Neural crest cell (in vitro differentiated cells): ENCODE measurements at regions not wholly inside any gene's neighbourhood (a gene's known extent, or its start where the extent isn't known, plus 50 kb on each side); places are given as distances from the start of the nearest gene placed in this dataset.

ENCODE experiments used
- DNase-seq: peaks from one replicate; pipeline ENCODE4 v3.0.0; 2021; ENCODE audit warnings: low read depth, mixed read lengths, low spot score
- H3K27ac Mint-ChIP-seq: one replicate; pipeline ENCODE4 v1.8.0; 2021; ENCODE audit warnings: mild to moderate bottlenecking, mixed read lengths; ENCODE audit not compliant: unreplicated experiment
- H3K27me3 Mint-ChIP-seq: 2 replicates; pipeline ENCODE4 v1.8.0; 2021; ENCODE audit warnings: low read depth, mild to moderate bottlenecking, mixed read lengths
- H3K36me3 Mint-ChIP-seq: 2 replicates; pipeline ENCODE4 v1.8.0; 2021; ENCODE audit warnings: low read depth, mild to moderate bottlenecking, mixed read lengths
- H3K4me1 Mint-ChIP-seq: 2 replicates; pipeline ENCODE4 v1.8.0; 2021; ENCODE audit warnings: mixed read lengths
- H3K4me3 Mint-ChIP-seq: one replicate; pipeline ENCODE4 v1.8.0; 2021; ENCODE audit warnings: mild to moderate bottlenecking, mixed read lengths
- H3K9me3 Mint-ChIP-seq: 2 replicates; pipeline ENCODE4 v1.8.0; 2021; ENCODE audit warnings: mixed read lengths
- TF ChIP-seq, protein P1 (sequence below): fragments of 200-600 bp; sonication (generic); conservative IDR thresholded peaks from 2 replicates; pipeline ENCODE4 v1.5.0; 2021; ENCODE audit warnings: antibody characterized with exemption, mild to moderate bottlenecking

DNA sequence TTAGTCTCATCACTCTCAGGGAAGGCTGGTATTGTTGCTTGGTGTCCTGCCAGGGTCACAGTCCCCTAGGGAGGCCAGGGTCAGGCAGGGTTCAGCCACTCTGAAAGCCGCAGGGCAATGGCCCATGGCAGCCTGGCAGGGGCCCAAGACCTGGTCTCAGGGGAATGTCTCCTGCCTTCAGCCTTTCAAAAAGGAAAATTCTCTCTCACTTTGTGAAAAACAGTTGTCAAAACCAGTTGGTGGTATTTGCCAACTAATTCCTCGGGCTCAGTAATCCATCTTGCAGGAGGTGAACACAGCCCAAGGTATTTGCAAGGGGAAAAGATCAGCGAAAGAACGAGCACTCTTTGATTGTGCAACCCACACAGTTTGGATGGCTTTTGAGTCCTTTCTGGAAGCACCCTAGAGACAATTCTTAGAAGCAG lies 101.5 kb downstream of the JCAD start:
- peak; percentile 5 for DNase-seq
- peaks cover 33% of the 10 kb centered on the region for H3K4me1 Mint-ChIP-seq

DNA sequence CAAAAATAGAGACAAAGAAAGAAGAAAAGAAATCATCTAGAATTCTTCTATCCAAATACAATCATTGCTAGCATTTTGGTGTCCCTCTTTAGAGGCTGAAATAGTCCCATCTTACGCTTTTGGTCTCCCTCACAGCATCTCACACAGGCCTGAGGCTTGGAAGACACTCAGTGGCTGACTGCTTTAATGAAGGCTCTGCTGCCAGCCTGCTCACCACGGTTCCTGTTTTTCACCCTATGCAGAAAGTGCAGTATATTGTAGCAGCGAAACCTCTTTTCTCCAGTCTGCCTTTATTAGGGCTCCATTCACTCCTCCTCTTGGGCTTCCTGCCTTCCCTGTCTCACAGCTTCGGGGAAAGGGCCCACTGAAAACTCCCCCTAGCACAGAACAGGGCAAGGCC lies 102.2 kb downstream of the JCAD start:
- H3K9me3 Mint-ChIP-seq = no peaks in the 10 kb centered on the region
- no peaks in the 10 kb centered on the region for H3K27me3 Mint-ChIP-seq
- TF ChIP-seq, protein P1, sequence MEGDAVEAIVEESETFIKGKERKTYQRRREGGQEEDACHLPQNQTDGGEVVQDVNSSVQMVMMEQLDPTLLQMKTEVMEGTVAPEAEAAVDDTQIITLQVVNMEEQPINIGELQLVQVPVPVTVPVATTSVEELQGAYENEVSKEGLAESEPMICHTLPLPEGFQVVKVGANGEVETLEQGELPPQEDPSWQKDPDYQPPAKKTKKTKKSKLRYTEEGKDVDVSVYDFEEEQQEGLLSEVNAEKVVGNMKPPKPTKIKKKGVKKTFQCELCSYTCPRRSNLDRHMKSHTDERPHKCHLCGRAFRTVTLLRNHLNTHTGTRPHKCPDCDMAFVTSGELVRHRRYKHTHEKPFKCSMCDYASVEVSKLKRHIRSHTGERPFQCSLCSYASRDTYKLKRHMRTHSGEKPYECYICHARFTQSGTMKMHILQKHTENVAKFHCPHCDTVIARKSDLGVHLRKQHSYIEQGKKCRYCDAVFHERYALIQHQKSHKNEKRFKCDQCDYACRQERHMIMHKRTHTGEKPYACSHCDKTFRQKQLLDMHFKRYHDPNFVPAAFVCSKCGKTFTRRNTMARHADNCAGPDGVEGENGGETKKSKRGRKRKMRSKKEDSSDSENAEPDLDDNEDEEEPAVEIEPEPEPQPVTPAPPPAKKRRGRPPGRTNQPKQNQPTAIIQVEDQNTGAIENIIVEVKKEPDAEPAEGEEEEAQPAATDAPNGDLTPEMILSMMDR = no peak
- H3K36me3 Mint-ChIP-seq = no peaks in the 10 kb centered on the region
- peaks cover 30% of the 10 kb centered on the region for H3K4me1 Mint-ChIP-seq
- no peak overlapping the region for H3K4me3 Mint-ChIP-seq
- DNase-seq = no peak
- no peak overlapping the region for H3K27ac Mint-ChIP-seq

More for the DNA sequence above, 101.5 kb downstream of the JCAD start:
- TF ChIP-seq, protein P1 = no peak
- Mint-ChIP-seq H3K36me3 (no peaks in the 10 kb centered on the region), H3K4me3 (no peak overlapping the region), H3K27ac (peak overlapping the region; percentile 12), H3K27me3 (no peaks in the 10 kb centered on the region), H3K9me3 (no peaks in the 10 kb centered on the region)

DNA sequence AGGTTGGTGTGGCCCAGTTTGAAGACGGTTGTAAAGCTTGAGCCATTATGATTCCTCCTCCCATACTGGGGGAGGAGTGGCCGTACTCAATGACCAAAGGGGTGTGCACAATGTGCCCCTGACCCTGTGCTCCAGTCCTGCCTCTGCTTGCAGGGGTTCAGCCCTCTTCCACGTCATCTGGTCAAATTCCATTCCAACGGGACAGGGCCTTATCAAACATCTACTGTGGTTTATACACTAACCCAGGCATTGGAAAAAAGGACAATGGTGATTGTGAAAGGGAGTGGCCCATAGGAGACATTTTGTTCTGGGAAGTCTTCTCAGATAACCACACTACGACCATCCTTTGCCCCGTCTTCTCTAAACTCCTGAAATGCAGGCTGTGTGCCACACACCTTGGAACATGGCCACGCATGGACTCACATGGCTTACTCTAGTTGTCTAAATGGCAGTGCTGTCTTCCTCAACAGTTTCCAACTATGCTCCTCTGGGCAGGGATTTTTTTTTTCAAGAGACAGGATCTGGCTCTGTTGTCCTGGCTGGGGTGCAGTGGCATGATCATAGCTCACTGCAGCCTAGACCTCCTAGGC lies 103.0 kb downstream of the JCAD start:
- no peaks in the 10 kb centered on the region for H3K27me3 Mint-ChIP-seq
- no peaks in the 10 kb centered on the region for H3K36me3 Mint-ChIP-seq

DNA sequence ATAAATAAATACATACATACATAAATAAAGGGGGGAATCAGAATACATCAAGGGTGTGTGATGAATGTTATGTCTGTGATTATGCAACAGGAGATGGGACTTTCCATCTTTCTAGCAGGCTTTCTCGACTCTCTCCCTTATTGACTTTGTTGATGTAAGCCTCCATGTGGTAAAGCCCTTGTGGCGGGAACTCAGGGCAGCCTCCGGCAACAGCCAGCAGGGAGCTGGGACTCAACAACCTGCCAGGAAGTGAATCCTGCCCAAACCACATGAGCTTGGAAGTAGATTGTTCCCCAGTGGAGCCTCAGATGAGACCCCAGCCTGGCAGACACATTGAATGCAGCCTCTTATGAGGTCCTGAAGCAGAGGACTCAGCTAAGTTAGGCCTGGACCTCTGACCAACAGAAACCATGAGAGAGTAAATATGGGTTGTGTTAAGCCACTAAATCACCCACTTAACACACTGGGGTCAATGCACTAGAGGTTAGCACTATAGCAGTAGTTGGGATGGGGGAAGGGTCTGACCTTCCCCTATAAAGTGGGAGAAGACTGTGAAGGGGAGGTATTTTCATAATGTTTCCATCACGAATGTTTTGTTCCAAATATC lies 104.0 kb downstream of the JCAD start:
- Mint-ChIP-seq H3K27me3 (no peaks in the 10 kb centered on the region), H3K36me3 (no peaks in the 10 kb centered on the region), H3K4me1 (peaks cover 25% of the 10 kb centered on the region), H3K27ac (no peak overlapping the region), H3K9me3 (no peaks in the 10 kb centered on the region), H3K4me3 (no peak overlapping the region)
- no peak for DNase-seq
- TF ChIP-seq, protein P1 = no peak

More for the DNA sequence above, 103.0 kb downstream of the JCAD start:
- no peak overlapping the region for H3K4me3 Mint-ChIP-seq
- no peak overlapping the region for H3K27ac Mint-ChIP-seq
- H3K9me3 Mint-ChIP-seq = no peaks in the 10 kb centered on the region
- no peak for DNase-seq
- TF ChIP-seq, protein P1 = no peak
- H3K4me1 Mint-ChIP-seq = peaks cover 25% of the 10 kb centered on the region

DNA sequence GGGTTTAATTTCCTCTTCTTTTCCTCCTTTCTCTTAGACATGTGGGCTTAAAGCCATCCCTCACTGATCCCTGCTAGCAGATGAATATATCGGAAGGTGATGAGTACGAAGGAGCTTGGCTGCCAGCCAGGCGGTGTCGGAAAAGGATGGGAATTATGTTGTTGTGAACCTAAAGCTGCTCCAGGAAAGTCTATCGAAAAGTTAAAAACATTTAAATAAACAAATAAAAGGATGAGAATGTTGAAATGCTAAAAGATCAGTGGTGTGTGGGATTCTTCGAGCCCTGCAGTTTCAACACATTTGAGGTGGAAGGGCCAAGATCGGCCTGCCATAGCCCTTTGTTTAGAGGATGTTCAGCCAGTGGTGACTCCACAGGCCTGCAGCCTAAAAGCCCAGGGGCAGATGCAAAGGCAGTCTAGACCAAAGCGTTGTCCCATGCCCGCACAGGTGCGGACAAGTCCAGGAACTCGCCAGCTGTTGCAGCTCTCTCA lies 107.9 kb downstream of the JCAD start:
- no peaks in the 10 kb centered on the region for H3K36me3 Mint-ChIP-seq
- no peak for DNase-seq
- H3K27ac Mint-ChIP-seq = no peak overlapping the region
- TF ChIP-seq, protein P1 = no peak
- H3K9me3 Mint-ChIP-seq = no peaks in the 10 kb centered on the region
- no peak overlapping the region for H3K4me3 Mint-ChIP-seq
- H3K27me3 Mint-ChIP-seq = no peaks in the 10 kb centered on the region
- no peaks in the 10 kb centered on the region for H3K4me1 Mint-ChIP-seq
